HG02852 (cell line): ENCODE measurements at regions not wholly inside any gene's neighbourhood (a gene's known extent, or its start where the extent isn't known, plus 50 kb on each side); places are given as distances from the start of the nearest gene placed in this dataset.

Source experiments
- ATAC-seq: cut with Tn5 transposase; IDR thresholded peaks from one replicate; pipeline ENCODE4 v1.9.1; 2021; ENCODE audit warnings: mild to moderate bottlenecking, moderate library complexity; ENCODE audit not compliant: unreplicated experiment

- ATAC-seq, result no peak
Measured at GRCh38 chr6:6884916-6885315, 222.8 kb upstream of the RREB1 start.

- no peak for ATAC-seq
Measured at GRCh38 chr6:6885521-6886170, 222.1 kb upstream of the RREB1 start.

GRCh38 chr6:6886171-6886885 lies 221.4 kb upstream of the RREB1 start:
- no peak for ATAC-seq

GRCh38 chr6:6886886-6887285 lies 220.9 kb upstream of the RREB1 start:
- no peak for ATAC-seq

- no peak for ATAC-seq
Measured at GRCh38 chr6:6889601-6890000, 218.2 kb upstream of the RREB1 start.

GRCh38 chr6:6890400-6890858 lies 217.3 kb upstream of the RREB1 start:
- no peak for ATAC-seq

GRCh38 chr6:6891125-6891721 lies 216.5 kb upstream of the RREB1 start:
- no peak for ATAC-seq

GRCh38 chr6:6891949-6892461 lies 215.8 kb upstream of the RREB1 start:
- ATAC-seq, result no peak

- no peak for ATAC-seq
Measured at GRCh38 chr6:6892744-6893583, 214.8 kb upstream of the RREB1 start.

GRCh38 chr6:6893701-6894100 lies 214.1 kb upstream of the RREB1 start:
- no peak for ATAC-seq

GRCh38 chr6:6895929-6896328 lies 211.8 kb upstream of the RREB1 start:
- no peak for ATAC-seq

- no peak for ATAC-seq
Measured at GRCh38 chr6:6897140-6897539, 210.6 kb upstream of the RREB1 start.

- no peak for ATAC-seq
Measured at GRCh38 chr6:6900569-6901204, 207.1 kb upstream of the RREB1 start.

GRCh38 chr6:6901205-6901719 lies 206.5 kb upstream of the RREB1 start:
- ATAC-seq, result no peak

- ATAC-seq, result no peak
Measured at GRCh38 chr6:6901945-6902344, 205.8 kb upstream of the RREB1 start.

GRCh38 chr6:6905961-6906518 lies 201.7 kb upstream of the RREB1 start:
- no peak for ATAC-seq

GRCh38 chr6:6906570-6907213 lies 201.1 kb upstream of the RREB1 start:
- ATAC-seq, result no peak

GRCh38 chr6:6907286-6907685 lies 200.5 kb upstream of the RREB1 start:
- no peak for ATAC-seq

GRCh38 chr6:6908121-6908520 lies 199.6 kb upstream of the RREB1 start:
- no peak for ATAC-seq

- ATAC-seq, result no peak
Measured at GRCh38 chr6:6909111-6909510, 198.7 kb upstream of the RREB1 start.
